ENCODE measurements at regions not wholly inside any gene's neighbourhood (a gene's known extent, or its start where the extent isn't known, plus 50 kb on each side); places are given as distances from the start of the nearest gene placed in this dataset.
A peak's percentile ranks its signal among the peaks of the same experiment; 100 is the strongest.

- H3K27me3 ChIP-seq (ENCODE audit: control insufficient read depth, low read length), result no peaks in the 10 kb centered on the region
- no peaks in the 10 kb centered on the region for H3K9me2 ChIP-seq (replicated peaks; ENCODE audit: control insufficient read depth, low read length)
- H3K27ac ChIP-seq (ENCODE audit: low read depth, low read length), result no peak overlapping the region
- H3K4me1 ChIP-seq (ENCODE audit: control insufficient read depth, low read length), result peaks cover 12% of the 10 kb centered on the region
- no peaks in the 10 kb centered on the region for H3K36me3 ChIP-seq (ENCODE audit: control insufficient read depth, low read length)
- H3K4me2 ChIP-seq (ENCODE audit: low read length), result no peak overlapping the region
- no peak overlapping the region for H3K4me3 ChIP-seq (ENCODE audit: low read length)
- no peak for TF ChIP-seq CTCF (IDR thresholded peaks at IDR 0.05; ENCODE audit: low read depth, low read length, poor library complexity, severe bottlenecking)
- TF ChIP-seq EZH2phosphoT487 (IDR thresholded peaks at IDR 0.05; ENCODE audit: borderline replicate concordance, low read length), result no peak
- no peaks in the 10 kb centered on the region for H3K79me2 ChIP-seq (ENCODE audit: control insufficient read depth, low read length)
- no peaks in the 10 kb centered on the region for H4K20me1 ChIP-seq (ENCODE audit: control insufficient read depth, insufficient read depth, low read depth, low read length)
- no peaks in the 10 kb centered on the region for H3F3A ChIP-seq (ENCODE audit: control insufficient read depth, insufficient read depth)
- H3K9me3 ChIP-seq (ENCODE audit: control insufficient read depth, insufficient read depth, low read length), result no peaks in the 10 kb centered on the region
These were observed 273.9 kb downstream of the PHF14 start for GRCh38 chr7:11247545-11247944.

GRCh38 chr7:11251436-11251835 lies 277.8 kb downstream of the PHF14 start:
- Histone ChIP-seq H3K4me1 (ENCODE audit: control insufficient read depth, low read length) (peaks cover 22% of the 10 kb centered on the region), H3K36me3 (ENCODE audit: control insufficient read depth, low read length) (no peaks in the 10 kb centered on the region), H3K4me2 (ENCODE audit: low read length) (no peak overlapping the region), H3K27ac (ENCODE audit: low read depth, low read length) (no peak overlapping the region), H4K20me1 (ENCODE audit: control insufficient read depth, insufficient read depth, low read depth, low read length) (no peaks in the 10 kb centered on the region), H3K9me2 (replicated peaks; ENCODE audit: control insufficient read depth, low read length) (no peaks in the 10 kb centered on the region), H3K27me3 (ENCODE audit: control insufficient read depth, low read length) (no peaks in the 10 kb centered on the region), H3K4me3 (ENCODE audit: low read length) (no peak overlapping the region), H3F3A (ENCODE audit: control insufficient read depth, insufficient read depth) (no peaks in the 10 kb centered on the region), H3K9me3 (ENCODE audit: control insufficient read depth, insufficient read depth, low read length) (no peaks in the 10 kb centered on the region), H3K79me2 (ENCODE audit: control insufficient read depth, low read length) (no peaks in the 10 kb centered on the region)
- TF ChIP-seq EZH2phosphoT487 (IDR thresholded peaks at IDR 0.05; ENCODE audit: borderline replicate concordance, low read length), result no peak
- no peak for TF ChIP-seq CTCF (IDR thresholded peaks at IDR 0.05; ENCODE audit: low read depth, low read length, poor library complexity, severe bottlenecking)

- H4K20me1 ChIP-seq (ENCODE audit: control insufficient read depth, insufficient read depth, low read depth, low read length), result no peaks in the 10 kb centered on the region
- no peaks in the 10 kb centered on the region for H3F3A ChIP-seq (ENCODE audit: control insufficient read depth, insufficient read depth)
- H3K4me3 ChIP-seq (ENCODE audit: low read length), result peak overlapping the region; percentile 36
- H3K4me1 ChIP-seq (ENCODE audit: control insufficient read depth, low read length), result peaks cover 22% of the 10 kb centered on the region
- H3K27me3 ChIP-seq (ENCODE audit: control insufficient read depth, low read length), result no peaks in the 10 kb centered on the region
- TF ChIP-seq EZH2phosphoT487 (IDR thresholded peaks at IDR 0.05; ENCODE audit: borderline replicate concordance, low read length) (no peak), CTCF (IDR thresholded peaks at IDR 0.05; ENCODE audit: low read depth, low read length, poor library complexity, severe bottlenecking) (no peak)
- peak overlapping the region; percentile 27 for H3K27ac ChIP-seq (ENCODE audit: low read depth, low read length)
- no peaks in the 10 kb centered on the region for H3K9me3 ChIP-seq (ENCODE audit: control insufficient read depth, insufficient read depth, low read length)
- H3K36me3 ChIP-seq (ENCODE audit: control insufficient read depth, low read length), result no peaks in the 10 kb centered on the region
- no peaks in the 10 kb centered on the region for H3K9me2 ChIP-seq (replicated peaks; ENCODE audit: control insufficient read depth, low read length)
- H3K4me2 ChIP-seq (ENCODE audit: low read length), result peak overlapping the region; percentile 39
- H3K79me2 ChIP-seq (ENCODE audit: control insufficient read depth, low read length), result no peaks in the 10 kb centered on the region
These were observed 278.4 kb downstream of the PHF14 start for GRCh38 chr7:11252011-11252607.

Data from DOHH2 (cell line).